Islet of Langerhans (tissue), 1 donor: ENCODE measurements at regions not wholly inside any gene's neighbourhood (a gene's known extent, or its start where the extent isn't known, plus 50 kb on each side); places are given as distances from the start of the nearest gene placed in this dataset.
"Not testable (repeated sequence)": the region's sequence is repeated elsewhere in the genome, so short reads cannot be mapped to it uniquely, and the experiment has no call there.

ENCODE experiments used
- FAIRE-seq: peaks from one replicate; lab custom pipeline; 2011; peaks lifted over from hg19 to GRCh38; lab: Jason Lieb, UNC

DNA sequence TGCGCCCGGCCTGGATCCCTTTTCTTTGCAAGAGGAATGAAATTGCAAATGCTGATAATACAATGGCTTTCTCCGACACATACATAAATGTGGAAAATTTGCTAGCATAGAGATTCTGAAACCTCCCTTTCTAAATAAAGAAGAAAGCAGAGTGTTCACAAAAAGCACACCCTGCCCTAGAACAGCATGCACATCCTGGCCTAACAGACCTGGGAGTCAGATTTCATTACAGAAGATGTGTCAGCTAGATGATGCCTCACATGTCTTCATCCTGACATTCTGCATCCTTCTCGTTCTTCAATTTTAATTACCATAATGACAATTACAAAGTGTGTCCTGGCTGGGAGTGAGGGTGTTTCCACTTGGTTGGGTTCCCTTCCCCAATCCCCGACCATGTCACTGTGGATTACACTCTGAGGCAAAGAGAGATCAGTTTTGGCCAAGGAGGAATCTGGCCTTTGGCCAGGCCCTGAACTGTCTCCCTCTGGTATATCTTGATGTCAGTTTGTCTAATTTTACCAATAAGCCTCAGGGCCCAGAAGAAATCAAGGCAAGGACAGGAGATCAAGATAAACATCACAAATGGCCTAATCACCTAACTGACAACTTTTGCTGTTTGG, 104.9 kb upstream of the SPATA12 start:
- FAIRE-seq, result no peak

- FAIRE-seq, result no peak
Observed at GRCh38 chr3:56954125-56954524, 106.3 kb upstream of the SPATA12 start.

DNA sequence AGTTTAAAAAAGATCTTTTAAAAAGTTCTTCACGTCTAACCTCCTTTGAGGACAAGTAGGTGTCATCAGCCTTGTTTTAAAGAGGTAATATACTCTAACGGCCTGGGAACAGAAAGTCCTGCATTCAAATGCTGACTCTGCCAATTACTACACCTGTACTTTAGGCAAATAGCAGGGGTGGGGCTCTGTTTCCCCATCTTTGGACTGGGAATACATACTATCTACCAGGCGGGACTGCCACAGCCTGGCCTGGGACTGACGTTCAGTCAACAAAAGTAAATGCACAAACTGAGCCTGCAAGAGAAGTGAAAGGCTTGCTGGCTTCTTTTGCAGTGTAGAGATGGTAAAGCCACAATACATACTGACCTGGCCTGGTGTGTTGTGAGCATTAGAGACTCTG, 107.6 kb upstream of the SPATA12 start:
- no peak for FAIRE-seq

GRCh38 chr3:56952061-56952460, 108.4 kb upstream of the SPATA12 start:
- FAIRE-seq, result no peak

GRCh38 chr3:56951366-56951765, 109.1 kb upstream of the SPATA12 start:
- FAIRE-seq, result no peak

DNA sequence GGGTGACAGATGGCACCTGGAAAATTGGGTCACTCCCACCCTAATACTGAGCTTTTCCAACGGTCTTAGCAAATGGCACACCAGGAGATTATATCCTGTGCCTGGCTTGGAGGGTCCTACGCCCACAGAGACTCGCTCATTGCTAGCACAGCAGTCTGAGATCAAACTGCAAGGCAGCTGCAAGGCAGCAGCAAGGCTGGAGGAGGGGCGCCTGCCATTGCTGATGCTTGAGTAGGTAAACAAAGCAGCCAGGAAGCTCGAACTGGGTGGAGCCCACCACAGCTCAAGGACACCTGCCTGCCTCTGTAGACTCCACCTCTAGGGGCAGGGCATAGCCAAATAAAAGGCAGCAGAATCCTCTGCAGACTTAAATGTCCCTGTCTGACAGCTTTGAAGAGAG, 115.1 kb upstream of the SPATA12 start:
- not testable (repeated sequence) for FAIRE-seq

DNA sequence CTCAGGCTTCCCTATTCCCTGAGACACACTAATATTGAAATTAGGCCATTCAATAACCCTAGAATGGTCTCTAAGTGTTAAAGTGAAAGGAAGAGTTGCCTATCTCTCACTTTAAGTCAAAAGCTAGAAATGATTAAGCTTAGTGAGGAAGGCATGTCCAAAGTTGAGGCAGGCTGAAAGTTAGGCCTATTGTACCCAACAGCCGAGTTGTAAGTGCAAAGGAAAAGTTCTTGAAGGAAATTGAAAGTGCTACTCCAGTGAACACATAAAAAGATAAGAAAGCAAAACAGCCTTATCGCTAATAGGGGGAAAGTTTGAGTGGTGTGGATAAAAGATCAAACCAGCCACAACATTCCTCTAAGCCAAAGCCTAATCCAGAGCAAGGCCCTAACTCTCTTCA, 117.9 kb upstream of the SPATA12 start:
- no peak for FAIRE-seq

GRCh38 chr3:56940976-56941375, 119.5 kb upstream of the SPATA12 start:
- no peak for FAIRE-seq

- FAIRE-seq, result no peak
Observed at GRCh38 chr3:56940321-56940720, 120.1 kb upstream of the SPATA12 start.

- no peak for FAIRE-seq
Observed at GRCh38 chr3:56939834-56940233, 120.6 kb upstream of the SPATA12 start.

- FAIRE-seq, result no peak
Observed at GRCh38 chr3:56938530-56938929, 121.9 kb upstream of the SPATA12 start.

GRCh38 chr3:56937580-56937979, 122.9 kb upstream of the SPATA12 start:
- FAIRE-seq, result no peak

DNA sequence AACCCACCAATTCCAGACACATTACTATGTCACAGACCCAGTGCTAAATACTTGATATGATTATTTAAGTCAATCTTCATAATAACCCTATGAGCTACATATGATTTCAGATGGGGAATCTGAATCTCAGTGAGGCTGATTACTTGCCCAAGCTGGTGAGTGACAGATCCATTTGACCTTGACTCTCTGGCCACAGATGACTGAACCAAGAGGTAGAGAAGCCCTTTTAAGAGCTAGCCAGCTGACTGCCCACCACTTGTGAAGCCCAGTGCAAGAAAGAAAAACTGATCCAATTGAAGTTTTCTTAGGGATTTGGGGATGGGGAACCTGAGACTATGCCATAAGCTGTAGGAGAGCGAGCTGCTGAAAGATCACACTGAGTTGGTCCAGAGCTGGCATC, 124.7 kb upstream of the SPATA12 start:
- no peak for FAIRE-seq

DNA sequence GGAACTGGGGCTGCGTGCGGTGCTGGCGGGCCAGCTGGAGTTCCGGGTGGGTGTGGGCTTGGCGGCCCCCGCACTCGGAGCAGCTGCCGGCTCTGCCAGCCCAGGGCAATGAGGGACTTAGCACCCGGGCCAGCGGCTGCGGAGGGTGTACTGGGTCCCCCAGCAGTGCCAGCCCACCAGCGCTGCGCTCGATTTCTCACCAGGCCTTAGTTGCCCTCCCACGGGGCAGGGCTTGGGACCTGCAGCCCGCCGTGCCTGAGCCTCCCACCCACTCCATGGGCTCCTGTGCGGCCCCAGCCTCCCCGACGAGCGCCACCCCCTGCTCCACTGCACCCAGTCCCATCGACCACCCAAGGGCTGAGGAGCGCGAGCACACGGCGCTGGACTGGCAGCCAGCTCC, 126.0 kb upstream of the SPATA12 start:
- not testable (repeated sequence) for FAIRE-seq

GRCh38 chr3:56933803-56934202, 126.7 kb upstream of the SPATA12 start:
- FAIRE-seq, result no peak

- no peak for FAIRE-seq
Observed at GRCh38 chr3:56932866-56933265, 127.6 kb upstream of the SPATA12 start.

GRCh38 chr3:56931836-56932235, 128.6 kb upstream of the SPATA12 start:
- FAIRE-seq, result no peak

GRCh38 chr3:56930706-56931105, 129.0 kb upstream of the ARHGEF3 start:
- FAIRE-seq, result no peak

- FAIRE-seq, result no peak
Observed at GRCh38 chr3:56929809-56930615, 128.3 kb upstream of the ARHGEF3 start.

DNA sequence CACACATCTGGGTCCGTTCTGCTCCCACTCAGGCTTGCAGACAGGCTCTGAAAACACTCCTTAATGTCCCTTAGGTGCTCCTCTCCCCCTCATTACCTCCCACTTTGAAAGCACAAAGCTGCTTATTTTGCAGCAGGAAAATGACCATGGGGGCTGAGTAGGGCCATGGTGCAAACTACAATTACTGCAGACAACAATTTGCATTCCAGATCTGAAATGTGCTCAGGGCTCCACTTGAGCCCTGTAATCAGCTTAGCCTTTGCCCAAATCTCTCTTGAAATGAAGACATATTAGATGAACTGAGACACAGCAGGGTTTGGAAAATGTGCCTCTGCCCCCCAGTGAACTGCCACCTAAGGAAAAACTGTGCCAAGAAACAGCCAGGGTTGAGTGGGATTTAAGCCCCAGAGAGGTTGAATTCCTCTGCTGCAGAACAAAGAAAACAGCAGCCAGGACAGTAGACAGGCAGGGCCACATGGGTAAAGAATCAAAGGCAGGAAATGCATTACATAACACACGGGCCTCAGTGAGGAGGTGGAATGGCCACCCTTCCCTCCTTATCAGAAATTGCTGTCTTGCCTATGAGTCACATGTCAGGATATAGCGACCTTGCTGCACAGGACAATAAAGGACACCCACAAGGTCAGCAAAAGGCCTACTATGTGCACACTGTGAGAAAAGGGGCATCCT, 126.8 kb upstream of the ARHGEF3 start:
- FAIRE-seq, result no peak

GRCh38 chr3:56927855-56928254, 126.1 kb upstream of the ARHGEF3 start:
- FAIRE-seq, result no peak

DNA sequence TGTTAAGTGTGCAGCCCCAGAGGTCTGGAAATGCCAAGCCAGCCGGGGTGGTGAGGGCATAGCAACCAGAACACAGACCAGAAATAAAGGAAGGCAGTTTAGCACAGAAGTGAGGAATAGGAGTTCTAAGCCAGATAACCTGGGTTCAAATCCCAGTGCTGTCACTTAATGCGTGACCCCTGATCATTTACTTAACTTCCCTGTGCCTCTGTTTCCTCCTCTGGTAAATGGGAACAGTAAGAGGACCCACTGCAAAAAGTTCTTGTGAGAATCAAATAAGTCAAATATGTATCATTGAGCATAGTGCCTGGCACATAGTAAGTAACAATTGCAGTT, 125.2 kb upstream of the ARHGEF3 start:
- FAIRE-seq, result no peak

DNA sequence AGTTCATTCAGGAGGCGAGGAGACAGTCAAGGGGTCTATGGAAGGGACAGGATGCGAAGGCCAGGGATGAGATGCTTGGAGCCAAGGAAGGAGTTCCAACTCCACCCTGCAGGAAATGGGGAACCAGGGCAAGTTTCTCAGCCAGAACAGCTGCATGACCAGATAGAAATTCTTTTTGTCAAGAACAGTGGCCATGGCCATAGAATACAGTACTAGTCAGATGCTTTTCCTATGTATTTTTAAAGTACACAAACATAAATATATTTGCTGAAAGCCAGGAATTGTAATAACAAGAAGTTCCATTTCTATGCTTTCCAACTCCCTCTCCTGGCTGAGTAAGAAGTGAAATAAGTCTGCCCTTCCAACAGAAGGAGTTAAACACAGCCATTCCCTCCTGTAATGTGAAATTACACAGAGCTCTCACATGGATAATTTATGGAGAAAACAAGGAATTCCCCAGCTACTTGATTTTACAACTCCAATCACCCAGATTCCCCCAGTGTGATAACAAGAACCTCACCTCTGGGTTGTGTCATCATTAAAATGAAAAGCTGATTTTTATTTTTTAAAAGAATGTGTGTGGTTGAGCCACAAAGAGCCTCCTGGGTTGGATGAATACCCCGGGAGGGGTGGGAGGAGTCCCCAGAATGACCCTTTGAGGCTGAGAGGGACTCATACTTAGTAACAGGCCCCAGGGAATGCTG, 124.6 kb upstream of the ARHGEF3 start:
- FAIRE-seq, result no peak
